Esophagus muscularis mucosa (tissue), 3 donors: ENCODE measurements at regions not wholly inside any gene's neighbourhood (a gene's known extent, or its start where the extent isn't known, plus 50 kb on each side); places are given as distances from the start of the nearest gene placed in this dataset.

Experiments
- CTCF ChIP-seq, 3 experiments: fragments of 200-600 bp in 2 of 3; fragments of 450-650 bp in 1 of 3; sonication (generic) in 2 of 3; IDR thresholded peaks; one replicate each; pipeline ENCODE4 v1.5.1; 2017 to 2019; ENCODE audit warnings: antibody characterized with exemption in 3 of 3, mild to moderate bottlenecking in 2 of 3, moderate library complexity in 1 of 3
- POLR2A ChIP-seq: fragments of 450-650 bp; IDR thresholded peaks from one replicate; pipeline ENCODE4 v1.6.1; 2017; ENCODE audit warnings: antibody characterized with exemption, moderate library complexity, mild to moderate bottlenecking, low read depth
- POLR2AphosphoS5 ChIP-seq, 2 donors: sonication (generic); formaldehyde crosslinking; IDR thresholded peaks; one replicate each; pipeline ENCODE4 v1.6.1; 2017; ENCODE audit warnings: antibody characterized with exemption in 2 of 2

- TF ChIP-seq CTCF (IDR thresholded peaks at IDR 0.05), result no peak
- TF ChIP-seq POLR2AphosphoS5 (IDR thresholded peaks at IDR 0.05), result no peak
- no peak for TF ChIP-seq POLR2A
These were observed 361.2 kb downstream of the MN1 start for GRCh38 chr22:27440304-27440865.
